SK-N-SH (cell line): ENCODE measurements at regions not wholly inside any gene's neighbourhood (a gene's known extent, or its start where the extent isn't known, plus 50 kb on each side); places are given as distances from the start of the nearest gene placed in this dataset.

Experiments used
- CTCF ChIP-seq: fragments of 200-600 bp; sonication (generic); IDR thresholded peaks from 2 replicates; pipeline ENCODE4 v1.6.1; 2017; ENCODE audit warnings: antibody characterized with exemption, mild to moderate bottlenecking, moderate library complexity
- EP300 ChIP-seq, 2 experiments: IDR thresholded peaks; 2 replicates each; pipeline versions ENCODE4 v1.4.0 to v1.6.1; 2012; ENCODE audit warnings: borderline replicate concordance in 1 of 2, low read depth in 1 of 2, low read length in 1 of 2
- FOSL2 ChIP-seq: IDR thresholded peaks from 2 replicates; pipeline ENCODE4 v1.4.0; 2012; ENCODE audit warnings: low read depth, mild to moderate bottlenecking, moderate library complexity, borderline replicate concordance
- GATA2 ChIP-seq: sonication (generic); formaldehyde crosslinking; IDR thresholded peaks from 2 replicates; pipeline ENCODE4 v1.5.0; 2020; ENCODE audit warnings: mild to moderate bottlenecking, missing genetic modification reagents
- POLR2AphosphoS5 ChIP-seq: IDR thresholded peaks from 2 replicates; pipeline ENCODE4 v1.6.1; 2012; ENCODE audit warnings: low read depth, low read length
- RAD21 ChIP-seq: IDR thresholded peaks from 2 replicates; pipeline ENCODE4 v1.6.1; 2012; ENCODE audit warnings: mild to moderate bottlenecking, low read length
- RCOR1 ChIP-seq: fragments of 150-350 bp; IDR thresholded peaks from 2 replicates; pipeline ENCODE4 v1.6.1; 2017; ENCODE audit warnings: antibody characterized with exemption, low read length
- SIN3A ChIP-seq: IDR thresholded peaks from 2 replicates; pipeline ENCODE4 v1.6.1; 2012; ENCODE audit warnings: low read depth, mild to moderate bottlenecking, low read length, moderate library complexity, borderline replicate concordance
- SMC3 ChIP-seq: IDR thresholded peaks from 2 replicates; pipeline ENCODE4 v1.6.1; 2012; ENCODE audit warnings: low read depth, low read length, improper control_type of control experiment
- YY1 ChIP-seq: IDR thresholded peaks from 2 replicates; pipeline ENCODE4 v1.4.0; 2012; ENCODE audit warnings: low read depth, mild to moderate bottlenecking
- TF ChIP-seq, protein P1 (sequence below): IDR thresholded peaks from 2 replicates; pipeline ENCODE4 v1.6.1; 2012; ENCODE audit warnings: mild to moderate bottlenecking, low read depth, low read length, moderate library complexity

GRCh38 chr22:47288680-47289079 lies 526.2 kb downstream of the TBC1D22A start:
- no peak for TF ChIP-seq EP300 (IDR thresholded peaks at IDR 0.05; ENCODE audit: borderline replicate concordance in 1 of 2, low read depth in 1 of 2, low read length in 1 of 2)
- TF ChIP-seq, protein P1, sequence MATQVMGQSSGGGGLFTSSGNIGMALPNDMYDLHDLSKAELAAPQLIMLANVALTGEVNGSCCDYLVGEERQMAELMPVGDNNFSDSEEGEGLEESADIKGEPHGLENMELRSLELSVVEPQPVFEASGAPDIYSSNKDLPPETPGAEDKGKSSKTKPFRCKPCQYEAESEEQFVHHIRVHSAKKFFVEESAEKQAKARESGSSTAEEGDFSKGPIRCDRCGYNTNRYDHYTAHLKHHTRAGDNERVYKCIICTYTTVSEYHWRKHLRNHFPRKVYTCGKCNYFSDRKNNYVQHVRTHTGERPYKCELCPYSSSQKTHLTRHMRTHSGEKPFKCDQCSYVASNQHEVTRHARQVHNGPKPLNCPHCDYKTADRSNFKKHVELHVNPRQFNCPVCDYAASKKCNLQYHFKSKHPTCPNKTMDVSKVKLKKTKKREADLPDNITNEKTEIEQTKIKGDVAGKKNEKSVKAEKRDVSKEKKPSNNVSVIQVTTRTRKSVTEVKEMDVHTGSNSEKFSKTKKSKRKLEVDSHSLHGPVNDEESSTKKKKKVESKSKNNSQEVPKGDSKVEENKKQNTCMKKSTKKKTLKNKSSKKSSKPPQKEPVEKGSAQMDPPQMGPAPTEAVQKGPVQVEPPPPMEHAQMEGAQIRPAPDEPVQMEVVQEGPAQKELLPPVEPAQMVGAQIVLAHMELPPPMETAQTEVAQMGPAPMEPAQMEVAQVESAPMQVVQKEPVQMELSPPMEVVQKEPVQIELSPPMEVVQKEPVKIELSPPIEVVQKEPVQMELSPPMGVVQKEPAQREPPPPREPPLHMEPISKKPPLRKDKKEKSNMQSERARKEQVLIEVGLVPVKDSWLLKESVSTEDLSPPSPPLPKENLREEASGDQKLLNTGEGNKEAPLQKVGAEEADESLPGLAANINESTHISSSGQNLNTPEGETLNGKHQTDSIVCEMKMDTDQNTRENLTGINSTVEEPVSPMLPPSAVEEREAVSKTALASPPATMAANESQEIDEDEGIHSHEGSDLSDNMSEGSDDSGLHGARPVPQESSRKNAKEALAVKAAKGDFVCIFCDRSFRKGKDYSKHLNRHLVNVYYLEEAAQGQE = no peak
- TF ChIP-seq RAD21 = no peak
- no peak for TF ChIP-seq YY1
- TF ChIP-seq POLR2AphosphoS5 = no peak
- no peak for TF ChIP-seq SMC3
- TF ChIP-seq GATA2 (CRISPR knock-in tag) = no peak
- no peak for TF ChIP-seq FOSL2
- no peak for TF ChIP-seq RCOR1
- no peak for TF ChIP-seq SIN3A
- TF ChIP-seq CTCF = no peak
